Renal cortical epithelial cell (primary cell): ENCODE measurements at regions not wholly inside any gene's neighbourhood (a gene's known extent, or its start where the extent isn't known, plus 50 kb on each side); places are given as distances from the start of the nearest gene placed in this dataset.

Experiments
- DNase-seq: peaks from one replicate; pipeline ENCODE4 v3.0.0-alpha.2; 2011; ENCODE audit warnings: low read depth

GRCh38 chr2:217625557-217626169, 377.1 kb downstream of the TNS1 start:
- no peak for DNase-seq

GRCh38 chr2:217623281-217623912, 379.4 kb downstream of the TNS1 start:
- no peak for DNase-seq

GRCh38 chr2:217622205-217623060, 380.4 kb downstream of the TNS1 start:
- DNase-seq = peak; percentile 10

GRCh38 chr2:217621391-217621801, 381.4 kb downstream of the TNS1 start:
- DNase-seq = no peak

GRCh38 chr2:217618744-217619143, 384.1 kb downstream of the TNS1 start:
- no peak for DNase-seq

- no peak for DNase-seq
Measured at GRCh38 chr2:217617616-217618022, 385.2 kb downstream of the TNS1 start.

GRCh38 chr2:217616936-217617335, 385.9 kb downstream of the TNS1 start:
- no peak for DNase-seq

GRCh38 chr2:217615171-217615570, 387.6 kb downstream of the TNS1 start:
- no peak for DNase-seq

GRCh38 chr2:217614498-217614897, 388.3 kb downstream of the TNS1 start:
- no peak for DNase-seq

- no peak for DNase-seq
Measured at GRCh38 chr2:217614096-217614495, 388.7 kb downstream of the TNS1 start.

- DNase-seq = no peak
Measured at GRCh38 chr2:217612920-217613319, 389.9 kb downstream of the TNS1 start.

- DNase-seq = no peak
Measured at GRCh38 chr2:217612211-217612610, 390.6 kb downstream of the TNS1 start.

GRCh38 chr2:217611626-217612127, 391.1 kb downstream of the TNS1 start:
- no peak for DNase-seq

- no peak for DNase-seq
Measured at GRCh38 chr2:217611056-217611455, 391.7 kb downstream of the TNS1 start.

- DNase-seq = no peak
Measured at GRCh38 chr2:217610401-217610814, 392.4 kb downstream of the TNS1 start.

GRCh38 chr2:217609952-217610351, 392.8 kb downstream of the TNS1 start:
- DNase-seq = no peak

GRCh38 chr2:217606296-217606695, 396.5 kb downstream of the TNS1 start:
- no peak for DNase-seq

- DNase-seq = no peak
Measured at GRCh38 chr2:217604527-217605194, 398.1 kb downstream of the TNS1 start.

- DNase-seq = no peak
Measured at GRCh38 chr2:217601601-217602000, 401.2 kb downstream of the TNS1 start.

- DNase-seq = no peak
Measured at GRCh38 chr2:217599906-217600305, 402.9 kb downstream of the TNS1 start.

- no peak for DNase-seq
Measured at GRCh38 chr2:217597681-217598080, 405.1 kb downstream of the TNS1 start.

- DNase-seq = no peak
Measured at GRCh38 chr2:217597145-217597544, 405.6 kb downstream of the TNS1 start.
